Spinal cord (tissue), 9 donors: ENCODE measurements at regions not wholly inside any gene's neighbourhood (a gene's known extent, or its start where the extent isn't known, plus 50 kb on each side); places are given as distances from the start of the nearest gene placed in this dataset.
A peak's percentile ranks its signal among the peaks of the same experiment; 100 is the strongest.

Experiments
- DNase-seq, 6 donors: peaks; one replicate each; pipeline versions ENCODE4 v3.0.0 to v3.0.0-alpha.2; 2013 to 2015; ENCODE audit warnings: low spot score in 6 of 6, low read depth in 4 of 6
- H3K27ac ChIP-seq: one replicate; pipeline ENCODE4 v1.5.1; 2013; ENCODE audit warnings: low read depth, low read length, control low read depth
- H3K27me3 ChIP-seq: one replicate; pipeline ENCODE4 v1.6.1; 2013; ENCODE audit warnings: low read length; ENCODE audit not compliant: control insufficient read depth, insufficient read depth
- H3K36me3 ChIP-seq: one replicate; pipeline ENCODE4 v1.6.1; 2013; ENCODE audit warnings: low read length; ENCODE audit not compliant: control insufficient read depth, insufficient read depth
- H3K4me1 ChIP-seq: one replicate; pipeline ENCODE4 v1.6.1; 2013; ENCODE audit warnings: low read length; ENCODE audit not compliant: control insufficient read depth, insufficient read depth
- H3K4me3 ChIP-seq: one replicate; pipeline ENCODE4 v1.5.1; 2013; ENCODE audit warnings: low read depth, low read length, control low read depth
- H3K9me3 ChIP-seq: one replicate; pipeline ENCODE4 v1.6.1; 2013; ENCODE audit warnings: low read length; ENCODE audit not compliant: control insufficient read depth, insufficient read depth
- WGBS: methylation state at CpG from one replicate; pipeline ENCODE4 v1.1.5; 2013; ENCODE audit warnings: missing lambda C conversion rate; ENCODE audit not compliant: insufficient coverage; 5-methylcytosine and 5-hydroxymethylcytosine counted together
- donor health status: healthy.

- Histone ChIP-seq H3K36me3 (no peaks in the 10 kb centered on the region), H3K4me1 (no peaks in the 10 kb centered on the region), H3K27me3 (no peaks in the 10 kb centered on the region), H3K4me3 (no peak overlapping the region), H3K27ac (no peak overlapping the region), H3K9me3 (no peaks in the 10 kb centered on the region)
- no peak for DNase-seq
- no CpG with 5 or more reads among the region's 1 CpG for WGBS
These were observed 93.1 kb upstream of the MKI67 start for GRCh38 chr10:128219295-128219694.

- Histone ChIP-seq H3K9me3 (no peaks in the 10 kb centered on the region), H3K36me3 (no peaks in the 10 kb centered on the region), H3K27me3 (no peaks in the 10 kb centered on the region), H3K27ac (no peak overlapping the region), H3K4me1 (no peaks in the 10 kb centered on the region), H3K4me3 (no peak overlapping the region)
- 100% methylated on average over 1 of the region's 5 CpGs for WGBS
- no peak for DNase-seq
These were observed 93.8 kb upstream of the MKI67 start for GRCh38 chr10:128220021-128220420.

DNA sequence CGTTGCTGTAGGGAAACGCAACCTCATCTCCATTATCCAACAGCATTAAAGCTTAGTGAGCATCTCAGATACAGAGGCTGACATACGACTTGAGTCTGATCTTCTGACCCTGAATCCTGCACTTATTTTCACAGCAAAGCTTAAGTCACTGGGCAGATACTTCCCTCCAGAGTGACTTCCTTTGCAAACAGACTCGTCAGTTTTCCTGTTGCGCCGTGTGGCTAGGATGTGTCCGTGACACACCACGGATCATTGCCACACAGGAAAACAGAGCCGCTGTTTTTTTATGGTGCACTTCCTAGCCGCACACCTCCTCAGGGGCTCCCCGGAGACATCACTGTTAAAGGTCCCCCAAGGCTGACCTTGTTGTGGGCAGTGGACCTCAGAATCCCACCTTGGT is 94.9 kb upstream of the MKI67 start:
- Histone ChIP-seq H3K36me3 (no peaks in the 10 kb centered on the region), H3K4me3 (no peak overlapping the region), H3K9me3 (no peaks in the 10 kb centered on the region), H3K27ac (no peak overlapping the region), H3K4me1 (no peaks in the 10 kb centered on the region), H3K27me3 (no peaks in the 10 kb centered on the region)
- no peak for DNase-seq
- WGBS = 72% methylated on average over 11 of the region's 11 CpGs

- WGBS = 34% methylated on average over 7 of the region's 9 CpGs
- H3K27me3 ChIP-seq = no peaks in the 10 kb centered on the region
- no peak overlapping the region for H3K27ac ChIP-seq
- H3K9me3 ChIP-seq = no peaks in the 10 kb centered on the region
- DNase-seq = peak in 1 of 6 donors; percentile 38
- no peak overlapping the region for H3K4me3 ChIP-seq
- H3K36me3 ChIP-seq = no peaks in the 10 kb centered on the region
- no peaks in the 10 kb centered on the region for H3K4me1 ChIP-seq
These were observed 95.6 kb upstream of the MKI67 start for GRCh38 chr10:128221807-128222206.

DNA sequence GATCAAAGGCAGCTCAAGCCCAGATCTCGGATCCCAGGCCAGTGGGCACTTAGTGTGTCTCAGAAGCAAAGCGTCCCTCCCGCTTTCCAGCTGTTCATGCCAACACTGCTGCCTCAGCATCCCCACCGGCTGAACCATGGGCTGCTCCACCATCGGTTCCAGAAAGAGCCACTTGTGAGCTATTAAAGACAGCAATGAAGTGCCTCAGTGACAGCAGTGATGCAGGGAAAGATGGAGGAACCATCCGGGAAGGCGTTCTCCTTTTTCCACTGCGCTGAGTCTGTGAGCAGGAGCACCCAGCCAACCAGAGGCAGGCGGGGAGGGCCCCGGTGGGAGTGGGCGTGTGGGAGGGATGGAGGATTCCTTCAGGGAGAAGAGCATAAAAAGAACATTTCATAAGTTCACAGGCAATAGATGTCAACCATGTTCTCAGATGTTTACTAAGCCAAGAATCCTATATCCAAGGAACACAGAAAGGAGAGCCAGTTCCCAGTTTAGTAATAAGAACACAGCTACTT is 96.2 kb upstream of the MKI67 start:
- no peak overlapping the region for H3K27ac ChIP-seq
- DNase-seq = peak in 2 of 6 donors; percentile 26 to 65
- H3K4me1 ChIP-seq = no peaks in the 10 kb centered on the region
- WGBS = 48% methylated on average over 7 of the region's 11 CpGs
- H3K4me3 ChIP-seq = no peak overlapping the region
- H3K36me3 ChIP-seq = no peaks in the 10 kb centered on the region
- no peaks in the 10 kb centered on the region for H3K9me3 ChIP-seq
- H3K27me3 ChIP-seq = no peaks in the 10 kb centered on the region

GRCh38 chr10:128230401-128230800 is 104.2 kb upstream of the MKI67 start:
- Histone ChIP-seq H3K4me3 (no peak overlapping the region), H3K27ac (no peak overlapping the region), H3K36me3 (no peaks in the 10 kb centered on the region), H3K4me1 (no peaks in the 10 kb centered on the region), H3K27me3 (no peaks in the 10 kb centered on the region), H3K9me3 (peaks cover 3% of the 10 kb centered on the region)
- DNase-seq = no peak

GRCh38 chr10:128233422-128233821 is 107.2 kb upstream of the MKI67 start:
- H3K4me3 ChIP-seq = no peak overlapping the region
- WGBS = 94% methylated on average over 2 of the region's 2 CpGs
- no peaks in the 10 kb centered on the region for H3K4me1 ChIP-seq
- no peaks in the 10 kb centered on the region for H3K27me3 ChIP-seq
- no peak overlapping the region for H3K27ac ChIP-seq
- no peak for DNase-seq
- H3K36me3 ChIP-seq = no peaks in the 10 kb centered on the region
- H3K9me3 ChIP-seq = peaks cover 3% of the 10 kb centered on the region

DNA sequence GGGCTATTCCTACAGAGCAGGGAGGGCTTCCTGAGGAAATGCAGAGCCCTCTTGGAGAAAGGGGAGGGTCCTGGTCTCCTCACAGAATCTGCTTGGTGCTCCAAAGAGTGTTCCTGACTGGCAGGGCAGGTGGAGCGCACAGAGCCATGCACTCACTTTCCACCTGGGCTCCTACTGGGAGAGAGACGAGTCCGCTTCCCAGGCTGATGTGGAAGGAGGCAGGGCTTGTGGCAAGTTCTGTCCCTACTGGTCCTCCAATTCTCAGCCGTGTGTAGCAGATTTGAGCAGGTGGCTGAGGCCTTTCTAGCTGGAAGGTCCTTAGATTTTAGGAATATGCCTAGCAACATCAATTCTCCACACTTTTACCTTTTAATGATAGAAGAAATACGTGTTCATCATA is 111.5 kb upstream of the MKI67 start:
- H3K4me3 ChIP-seq = no peak overlapping the region
- 94% methylated on average over 3 of the region's 5 CpGs for WGBS
- DNase-seq = no peak
- peaks cover 7% of the 10 kb centered on the region for H3K4me1 ChIP-seq
- peaks cover 3% of the 10 kb centered on the region for H3K9me3 ChIP-seq
- no peak overlapping the region for H3K27ac ChIP-seq
- no peaks in the 10 kb centered on the region for H3K27me3 ChIP-seq
- H3K36me3 ChIP-seq = no peaks in the 10 kb centered on the region

DNA sequence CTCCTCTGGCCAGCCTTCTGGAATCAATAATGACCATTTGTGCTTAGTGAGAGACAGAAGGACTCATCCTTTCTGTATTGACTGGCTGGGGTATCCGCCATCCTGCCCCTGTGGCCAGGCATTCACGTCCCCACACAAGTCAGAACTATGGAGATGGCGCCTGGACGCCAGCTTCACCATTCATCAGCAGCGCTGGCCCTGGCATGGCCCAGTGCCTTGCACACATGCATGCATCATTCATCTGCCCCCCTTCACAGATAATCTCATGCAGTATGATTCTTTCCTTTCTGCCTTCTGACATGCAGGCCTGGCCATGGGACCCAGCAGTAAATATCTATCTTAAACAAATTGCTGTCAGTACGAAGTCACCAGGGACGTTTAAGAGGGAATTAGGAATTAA is 114.8 kb upstream of the MKI67 start:
- no peaks in the 10 kb centered on the region for H3K27me3 ChIP-seq

GRCh38 chr10:128242641-128243040 is 116.4 kb upstream of the MKI67 start:
- no peaks in the 10 kb centered on the region for H3K27me3 ChIP-seq
- 85% methylated on average over 8 of the region's 10 CpGs for WGBS

More for the DNA sequence above, 114.8 kb upstream of the MKI67 start:
- H3K9me3 ChIP-seq = no peaks in the 10 kb centered on the region
- H3K27ac ChIP-seq = no peak overlapping the region
- H3K4me1 ChIP-seq = peaks cover 7% of the 10 kb centered on the region
- peak in 1 of 6 donors; percentile 63 for DNase-seq
- H3K36me3 ChIP-seq = no peaks in the 10 kb centered on the region
- no peak overlapping the region for H3K4me3 ChIP-seq
- WGBS = 37% methylated on average over 5 of the region's 7 CpGs

More at GRCh38 chr10:128242641-128243040, 116.4 kb upstream of the MKI67 start:
- Histone ChIP-seq H3K36me3 (no peaks in the 10 kb centered on the region), H3K4me1 (peaks cover 7% of the 10 kb centered on the region), H3K27ac (no peak overlapping the region), H3K9me3 (no peaks in the 10 kb centered on the region), H3K4me3 (no peak overlapping the region)
- DNase-seq = no peak
